HEK293T (cell line): ENCODE measurements at regions not wholly inside any gene's neighbourhood (a gene's known extent, or its start where the extent isn't known, plus 50 kb on each side); places are given as distances from the start of the nearest gene placed in this dataset.
"Not testable (repeated sequence)": the region's sequence is repeated elsewhere in the genome, so short reads cannot be mapped to it uniquely, and the experiment has no call there.

Source experiments
- CTCF ChIA-PET: fragments of 350-600 bp; formaldehyde crosslinking; extraction: SDS; loops from one replicate; lab custom pipeline; 2021; ENCODE audit warnings: antibody characterized with exemption, inconsistent platforms; lab: Yijun Ruan, JAX
- POLR2A ChIA-PET: fragments of 350-600 bp; formaldehyde crosslinking; extraction: SDS; loops from one replicate; lab custom pipeline; 2020; ENCODE audit warnings: antibody characterized with exemption, inconsistent platforms; lab: Yijun Ruan, JAX
- DNase-seq: peaks from one replicate; pipeline ENCODE4 v3.0.0; 2012; ENCODE audit warnings: mixed read lengths; ENCODE audit errors: extremely low spot score
- ARNT ChIP-seq: fragments of 450-650 bp; IDR thresholded peaks from 2 replicates; pipeline ENCODE4 v1.6.1; 2017; ENCODE audit warnings: mild to moderate bottlenecking
- BHLHE40 ChIP-seq: fragments of 450-650 bp; IDR thresholded peaks from 2 replicates; pipeline ENCODE4 v1.6.1; 2016; ENCODE audit warnings: mild to moderate bottlenecking, moderate library complexity, borderline replicate concordance
- CTBP1 ChIP-seq: fragments of 450-650 bp; IDR thresholded peaks from 2 replicates; pipeline ENCODE4 v1.6.1; 2016; ENCODE audit warnings: borderline replicate concordance
- ELF4 ChIP-seq: fragments of 450-650 bp; IDR thresholded peaks from 2 replicates; pipeline ENCODE4 v1.6.1; 2017; ENCODE audit warnings: antibody characterized with exemption
- FOXA1 ChIP-seq: fragments of 450-650 bp; IDR thresholded peaks from 2 replicates; pipeline ENCODE4 v1.6.1; 2016; ENCODE audit warnings: mild to moderate bottlenecking
- FOXK2 ChIP-seq: fragments of 450-650 bp; IDR thresholded peaks from 2 replicates; pipeline ENCODE4 v1.6.1; 2016; ENCODE audit warnings: mild to moderate bottlenecking
- FOXM1 ChIP-seq: fragments of 450-650 bp; IDR thresholded peaks from 2 replicates; pipeline ENCODE4 v1.6.1; 2017; ENCODE audit warnings: mild to moderate bottlenecking, borderline replicate concordance
- HDGF ChIP-seq: fragments of 450-650 bp; IDR thresholded peaks from 2 replicates; pipeline ENCODE4 v1.6.1; 2017; ENCODE audit warnings: antibody characterized with exemption, borderline replicate concordance
- L3MBTL2 ChIP-seq: fragments of 450-650 bp; conservative IDR thresholded peaks from 2 replicates; pipeline ENCODE4 v1.6.1; 2016; ENCODE audit warnings: mild to moderate bottlenecking
- LEF1 ChIP-seq: fragments of 450-650 bp; IDR thresholded peaks from 2 replicates; pipeline ENCODE4 v1.6.1; 2017; ENCODE audit warnings: mild to moderate bottlenecking, borderline replicate concordance
- NFRKB ChIP-seq: fragments of 450-650 bp; IDR thresholded peaks from 2 replicates; pipeline ENCODE4 v1.6.1; 2016; ENCODE audit warnings: mild to moderate bottlenecking, moderate library complexity
- SP1 ChIP-seq: fragments of 450-650 bp; IDR thresholded peaks from 2 replicates; pipeline ENCODE4 v1.6.1; 2017
- SUZ12 ChIP-seq: fragments of 450-650 bp; IDR thresholded peaks from 2 replicates; pipeline ENCODE4 v1.6.1; 2016; ENCODE audit warnings: mild to moderate bottlenecking
- TARDBP ChIP-seq: fragments of 450-650 bp; IDR thresholded peaks from 2 replicates; pipeline ENCODE4 v1.6.1; 2016
- ZNF384 ChIP-seq: fragments of 450-650 bp; IDR thresholded peaks from 2 replicates; pipeline ENCODE4 v1.6.1; 2016
- TF ChIP-seq, protein P1 (sequence below): fragments of 450-650 bp; IDR thresholded peaks from 2 replicates; pipeline ENCODE4 v1.6.1; 2016

DNA sequence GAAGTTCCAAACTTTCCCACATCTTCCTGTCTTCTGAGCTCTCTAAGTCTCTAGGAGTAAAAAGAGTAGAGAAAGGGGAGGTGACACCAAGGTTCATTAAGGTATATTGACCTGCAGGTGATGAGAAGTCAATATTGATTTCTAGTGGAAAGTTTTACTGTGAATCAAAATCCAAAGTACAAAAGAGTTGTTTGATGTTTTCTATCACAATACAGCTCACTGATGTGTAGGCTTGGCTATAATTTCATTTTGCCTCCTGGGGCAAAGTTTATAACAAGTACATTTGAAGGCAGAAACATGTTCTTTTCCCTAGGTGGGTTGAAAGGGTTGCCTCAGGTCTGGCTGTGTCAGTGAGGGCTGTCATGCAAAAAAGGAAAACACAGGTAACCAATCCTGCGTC lies 65.2 kb upstream of the LRPPRC start:
- ChIA-PET POLR2A (no interaction called here), CTCF (no interaction called here)
- no peak for TF ChIP-seq HDGF
- TF ChIP-seq ELF4 = no peak
- TF ChIP-seq FOXK2 = no peak
- TF ChIP-seq FOXA1 = no peak
- no peak for TF ChIP-seq L3MBTL2
- TF ChIP-seq LEF1 = no peak
- TF ChIP-seq ARNT = no peak
- TF ChIP-seq SP1 = no peak
- DNase-seq = no peak

DNA sequence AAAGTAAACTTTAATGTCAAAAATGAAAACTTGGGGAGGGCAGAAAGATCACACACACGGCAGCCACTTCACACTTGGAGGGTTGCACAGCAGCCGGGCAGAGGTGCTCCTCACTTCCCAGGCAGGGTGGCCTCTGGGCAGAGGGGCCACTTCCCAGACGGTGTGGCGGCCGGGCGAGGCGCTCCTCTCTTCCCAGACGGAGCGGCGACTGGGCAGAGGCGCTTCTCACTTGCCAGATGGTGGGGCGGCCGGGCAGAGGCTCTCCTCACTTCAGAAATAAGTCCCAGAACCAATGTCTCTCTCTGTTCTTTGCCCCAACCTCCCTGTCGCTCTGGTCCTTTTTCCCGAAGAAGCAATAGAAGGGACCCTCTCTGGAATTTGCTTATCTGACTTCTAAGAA lies 65.7 kb upstream of the LRPPRC start:
- CTCF ChIA-PET = no interaction called here

GRCh38 chr2:44061876-44062275 lies 66.1 kb upstream of the LRPPRC start:
- TF ChIP-seq FOXK2 = no peak
- TF ChIP-seq BHLHE40 = no peak
- no peak for TF ChIP-seq CTBP1
- no peak for TF ChIP-seq FOXM1
- TF ChIP-seq ELF4 = no peak
- TF ChIP-seq TARDBP = no peak
- TF ChIP-seq ZNF384 = no peak
- no peak for TF ChIP-seq SUZ12
- TF ChIP-seq LEF1 = no peak
- ChIA-PET POLR2A (no interaction called here), CTCF (no interaction called here)
- DNase-seq = no peak

More for the DNA sequence above, 65.7 kb upstream of the LRPPRC start:
- POLR2A ChIA-PET = no interaction called here
- TF ChIP-seq SUZ12 (no peak), NFRKB (no peak), TARDBP (no peak), ARNT (no peak), HDGF (no peak), ELF4 (no peak), FOXA1 (no peak), L3MBTL2 (no peak), LEF1 (no peak), SP1 (no peak), CTBP1 (no peak), FOXM1 (no peak)
- TF ChIP-seq, protein P1, sequence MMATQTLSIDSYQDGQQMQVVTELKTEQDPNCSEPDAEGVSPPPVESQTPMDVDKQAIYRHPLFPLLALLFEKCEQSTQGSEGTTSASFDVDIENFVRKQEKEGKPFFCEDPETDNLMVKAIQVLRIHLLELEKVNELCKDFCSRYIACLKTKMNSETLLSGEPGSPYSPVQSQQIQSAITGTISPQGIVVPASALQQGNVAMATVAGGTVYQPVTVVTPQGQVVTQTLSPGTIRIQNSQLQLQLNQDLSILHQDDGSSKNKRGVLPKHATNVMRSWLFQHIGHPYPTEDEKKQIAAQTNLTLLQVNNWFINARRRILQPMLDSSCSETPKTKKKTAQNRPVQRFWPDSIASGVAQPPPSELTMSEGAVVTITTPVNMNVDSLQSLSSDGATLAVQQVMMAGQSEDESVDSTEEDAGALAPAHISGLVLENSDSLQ = no peak
- DNase-seq = no peak

DNA sequence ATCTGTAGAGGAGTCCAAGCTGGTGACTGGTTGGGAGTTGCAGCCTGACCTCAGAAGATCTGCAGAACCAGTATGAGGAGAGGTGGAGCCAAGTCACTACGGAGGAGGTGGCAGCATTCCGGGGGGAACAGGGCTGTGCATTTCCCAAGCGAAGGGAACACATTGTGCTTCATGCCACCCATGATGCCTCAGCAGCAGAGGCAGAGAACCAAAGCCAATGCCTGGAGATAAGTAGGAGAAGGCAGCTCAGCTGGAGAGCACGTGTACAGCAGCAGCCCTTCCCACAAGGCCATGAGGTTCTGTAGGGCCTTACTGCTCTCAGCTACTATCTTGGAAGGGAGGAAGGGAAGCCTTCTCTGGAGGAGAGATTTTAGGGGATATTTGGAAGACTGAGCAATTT lies 67.2 kb upstream of the LRPPRC start:
- TF ChIP-seq SUZ12 = no peak
- no peak for TF ChIP-seq L3MBTL2
- TF ChIP-seq SP1 = no peak
- TF ChIP-seq ARNT = no peak
- no peak for TF ChIP-seq NFRKB
- no peak for TF ChIP-seq HDGF
- TF ChIP-seq FOXM1 = no peak
- TF ChIP-seq LEF1 = no peak
- no peak for TF ChIP-seq ELF4
- TF ChIP-seq CTBP1 = no peak
- no peak for TF ChIP-seq FOXK2
- no peak for TF ChIP-seq TARDBP
- TF ChIP-seq, protein P1 = no peak
- TF ChIP-seq BHLHE40 = no peak
- no peak for TF ChIP-seq ZNF384
- ChIA-PET POLR2A (no interaction called here), CTCF (no interaction called here)
- no peak for DNase-seq

DNA sequence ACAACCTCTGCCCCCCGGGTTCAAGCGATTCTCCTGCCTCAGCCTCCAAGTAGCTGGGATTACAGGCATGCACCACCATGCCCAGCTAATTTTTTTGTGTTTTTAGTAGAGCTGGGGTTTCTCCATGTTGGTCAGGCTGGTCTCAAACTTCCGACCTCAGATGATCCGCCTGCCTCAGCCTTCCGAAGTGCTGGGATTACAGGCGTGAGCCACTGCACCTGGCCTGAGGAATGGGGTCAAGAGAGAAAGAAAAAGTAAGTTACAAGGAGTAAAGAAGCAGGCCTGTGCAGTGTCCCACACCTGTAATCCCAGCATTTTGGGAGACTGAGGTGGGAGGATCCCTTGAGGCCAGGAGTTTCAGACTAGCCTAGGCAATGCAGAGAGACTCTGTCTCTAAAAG lies 68.5 kb upstream of the LRPPRC start:
- POLR2A ChIA-PET, CTCF ChIA-PET, DNase-seq: not testable (repeated sequence)

- DNase-seq, CTCF ChIA-PET, POLR2A ChIA-PET: not testable (repeated sequence)
Observed at GRCh38 chr2:44067012-44067790, 71.4 kb upstream of the LRPPRC start.

GRCh38 chr2:44067791-44068181 lies 72.0 kb upstream of the LRPPRC start:
- DNase-seq, CTCF ChIA-PET, POLR2A ChIA-PET: not testable (repeated sequence)

DNA sequence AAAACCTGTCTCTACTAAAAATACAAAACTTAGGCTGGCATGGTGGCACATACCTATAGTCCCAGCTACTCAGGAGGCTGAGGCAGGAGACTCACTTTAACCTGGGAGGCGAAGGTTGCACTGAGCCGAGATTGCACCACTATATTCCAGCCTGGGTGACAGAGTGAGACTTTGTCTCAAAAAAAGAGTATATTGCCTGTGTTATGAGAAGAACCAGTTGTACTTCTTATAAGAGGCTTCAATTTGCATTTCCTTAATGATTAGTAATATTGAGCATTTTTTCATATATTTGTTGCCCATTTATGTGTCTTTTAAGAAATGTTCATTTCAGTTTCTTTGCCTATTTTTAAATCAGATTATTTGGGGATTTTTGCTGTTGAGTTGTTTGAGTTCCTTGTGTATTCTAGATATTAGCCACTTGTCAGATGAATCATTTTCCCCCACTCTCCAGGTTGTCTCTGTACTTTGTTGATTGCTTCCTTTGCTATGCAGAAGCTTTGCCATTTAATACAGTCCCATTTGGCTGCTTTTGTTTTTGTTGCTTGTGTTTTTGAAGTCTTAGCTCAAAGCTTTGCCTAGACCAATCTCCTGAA lies 75.8 kb upstream of the LRPPRC start:
- TF ChIP-seq L3MBTL2 (no peak), HDGF (no peak), FOXA1 (no peak), ZNF384 (no peak), ARNT (no peak), ELF4 (no peak), CTBP1 (no peak), NFRKB (no peak)
- TF ChIP-seq, protein P1 = no peak
- POLR2A ChIA-PET = no interaction called here
- no peak for DNase-seq
- CTCF ChIA-PET = interaction anchor here (0.5 kb wide), 1 partner anchor 173 kb away, joined by 3 read pairs; no protein-coding TSS in a partner anchor

DNA sequence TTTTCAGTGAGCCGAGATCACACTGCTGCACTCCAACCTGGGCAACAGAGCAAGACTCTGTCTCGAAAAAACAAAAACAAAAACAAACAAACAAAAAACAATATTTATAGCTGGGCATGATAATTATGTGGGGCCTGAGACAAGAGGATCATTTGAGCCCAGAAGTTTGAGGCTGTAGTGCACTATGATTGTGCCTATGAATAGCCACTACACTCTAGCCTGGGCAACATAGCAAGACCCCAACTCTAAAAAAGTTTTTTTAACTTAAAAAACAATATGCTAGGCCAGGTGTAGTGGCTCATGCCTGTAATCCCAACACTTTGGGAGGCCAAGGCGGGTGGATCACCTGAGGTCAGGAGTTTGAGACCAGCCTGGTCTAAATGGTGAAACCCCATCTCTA lies 77.9 kb upstream of the LRPPRC start:
- POLR2A ChIA-PET, DNase-seq: not testable (repeated sequence)
- CTCF ChIA-PET = interaction anchor here (0.6 kb wide), 1 partner anchor 269 kb away, joined by 5 read pairs; no protein-coding TSS in a partner anchor

DNA sequence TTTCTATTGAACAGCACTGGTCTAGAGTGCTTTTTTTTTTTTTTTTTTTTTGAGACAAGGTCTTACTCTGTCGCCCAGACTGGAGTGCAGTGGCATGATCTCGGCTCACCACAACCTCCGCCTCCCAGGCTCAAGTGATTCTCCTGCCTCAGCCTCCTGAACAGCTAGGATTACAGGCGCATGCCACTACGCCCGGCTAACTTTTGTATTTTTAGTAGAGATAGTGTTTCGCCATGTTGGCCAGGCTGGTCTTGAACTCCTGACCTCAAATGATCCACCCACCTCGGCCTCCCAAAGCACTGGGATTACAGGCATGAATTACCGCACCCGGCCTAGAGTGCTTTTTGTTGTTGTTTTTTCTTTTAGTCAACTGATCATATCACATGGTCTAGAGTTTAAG lies 79.0 kb upstream of the LRPPRC start:
- CTCF ChIA-PET, POLR2A ChIA-PET, DNase-seq: not testable (repeated sequence)
